ENCODE measurements at regions not wholly inside any gene's neighbourhood (a gene's known extent, or its start where the extent isn't known, plus 50 kb on each side); places are given as distances from the start of the nearest gene placed in this dataset.

DNA sequence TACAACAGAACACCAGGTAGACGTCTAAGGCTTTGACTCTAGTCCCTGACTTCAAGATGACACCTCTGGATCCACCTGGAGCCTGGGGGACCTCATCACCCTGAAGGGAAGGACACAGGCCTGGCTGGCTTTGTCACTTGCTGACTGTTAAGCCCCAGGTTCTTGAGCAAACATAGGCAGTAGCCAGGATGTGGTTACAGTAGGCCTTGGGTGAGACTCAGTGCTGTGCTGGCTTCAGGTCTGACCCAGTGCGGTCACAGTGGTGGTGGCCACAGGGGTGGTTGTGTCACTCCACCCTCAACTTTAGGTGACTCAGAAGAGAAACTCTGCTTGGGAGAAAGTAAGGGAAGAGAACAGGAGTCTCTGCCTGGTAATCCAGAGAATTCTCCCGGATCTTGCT lies 497.8 kb downstream of the UQCRFS1 start:
- TF ChIP-seq CTCF (IDR thresholded peaks at IDR 0.05; ENCODE audit: low read depth, low read length) (no peak), POLR2A (IDR thresholded peaks at IDR 0.05; ENCODE audit: extremely low read depth, insufficient read length) (no peak), MYC (IDR thresholded peaks at IDR 0.05; ENCODE audit: low read depth, low read length) (no peak)
